ENCODE measurements at regions not wholly inside any gene's neighbourhood (a gene's known extent, or its start where the extent isn't known, plus 50 kb on each side); places are given as distances from the start of the nearest gene placed in this dataset.

DNA sequence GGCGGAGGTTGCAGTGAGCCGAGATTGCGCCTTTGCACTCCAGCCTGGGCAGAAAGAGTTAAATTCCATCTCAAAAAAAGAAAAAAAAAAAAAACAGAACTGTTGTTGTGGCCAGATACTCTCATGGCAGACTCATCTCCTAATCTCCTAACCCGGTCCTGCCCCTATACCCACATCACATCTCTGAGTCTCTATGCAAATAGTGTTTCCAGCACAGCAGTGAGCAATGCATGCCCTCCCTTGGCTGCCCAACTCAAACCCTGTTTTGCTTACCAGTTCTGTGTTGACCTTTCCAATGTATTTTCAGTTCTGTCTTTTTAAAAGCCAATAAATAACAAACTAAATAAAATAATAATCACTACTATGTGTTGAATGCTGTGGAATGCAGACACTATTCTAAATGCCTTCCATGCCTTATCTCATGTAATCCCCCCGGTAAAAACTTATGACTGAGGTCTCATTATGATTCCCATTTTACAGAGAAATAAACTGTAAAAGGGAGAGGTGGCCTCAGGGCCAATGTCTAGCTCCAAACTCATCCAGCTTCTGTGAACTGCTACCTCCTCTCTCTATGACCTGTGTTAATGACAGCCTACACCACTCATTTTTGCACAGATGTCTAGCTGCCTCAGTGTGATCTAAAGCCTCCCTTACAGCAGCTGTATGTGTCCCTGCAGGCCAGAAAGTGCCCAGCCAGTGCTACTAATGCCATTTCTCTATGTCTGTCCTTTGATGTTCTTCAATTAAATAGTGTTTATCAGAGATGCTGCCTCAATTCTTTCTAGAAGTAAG, 289.8 kb downstream of the HS3ST3B1 start:
- TF ChIP-seq, protein P1, sequence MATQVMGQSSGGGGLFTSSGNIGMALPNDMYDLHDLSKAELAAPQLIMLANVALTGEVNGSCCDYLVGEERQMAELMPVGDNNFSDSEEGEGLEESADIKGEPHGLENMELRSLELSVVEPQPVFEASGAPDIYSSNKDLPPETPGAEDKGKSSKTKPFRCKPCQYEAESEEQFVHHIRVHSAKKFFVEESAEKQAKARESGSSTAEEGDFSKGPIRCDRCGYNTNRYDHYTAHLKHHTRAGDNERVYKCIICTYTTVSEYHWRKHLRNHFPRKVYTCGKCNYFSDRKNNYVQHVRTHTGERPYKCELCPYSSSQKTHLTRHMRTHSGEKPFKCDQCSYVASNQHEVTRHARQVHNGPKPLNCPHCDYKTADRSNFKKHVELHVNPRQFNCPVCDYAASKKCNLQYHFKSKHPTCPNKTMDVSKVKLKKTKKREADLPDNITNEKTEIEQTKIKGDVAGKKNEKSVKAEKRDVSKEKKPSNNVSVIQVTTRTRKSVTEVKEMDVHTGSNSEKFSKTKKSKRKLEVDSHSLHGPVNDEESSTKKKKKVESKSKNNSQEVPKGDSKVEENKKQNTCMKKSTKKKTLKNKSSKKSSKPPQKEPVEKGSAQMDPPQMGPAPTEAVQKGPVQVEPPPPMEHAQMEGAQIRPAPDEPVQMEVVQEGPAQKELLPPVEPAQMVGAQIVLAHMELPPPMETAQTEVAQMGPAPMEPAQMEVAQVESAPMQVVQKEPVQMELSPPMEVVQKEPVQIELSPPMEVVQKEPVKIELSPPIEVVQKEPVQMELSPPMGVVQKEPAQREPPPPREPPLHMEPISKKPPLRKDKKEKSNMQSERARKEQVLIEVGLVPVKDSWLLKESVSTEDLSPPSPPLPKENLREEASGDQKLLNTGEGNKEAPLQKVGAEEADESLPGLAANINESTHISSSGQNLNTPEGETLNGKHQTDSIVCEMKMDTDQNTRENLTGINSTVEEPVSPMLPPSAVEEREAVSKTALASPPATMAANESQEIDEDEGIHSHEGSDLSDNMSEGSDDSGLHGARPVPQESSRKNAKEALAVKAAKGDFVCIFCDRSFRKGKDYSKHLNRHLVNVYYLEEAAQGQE (IDR thresholded peaks at IDR 0.05; ENCODE audit: low read depth), result no peak
- TF ChIP-seq, protein P2, sequence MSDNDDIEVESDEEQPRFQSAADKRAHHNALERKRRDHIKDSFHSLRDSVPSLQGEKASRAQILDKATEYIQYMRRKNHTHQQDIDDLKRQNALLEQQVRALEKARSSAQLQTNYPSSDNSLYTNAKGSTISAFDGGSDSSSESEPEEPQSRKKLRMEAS (IDR thresholded peaks at IDR 0.05), result no peak
- TF ChIP-seq RAD21 (IDR thresholded peaks at IDR 0.05; ENCODE audit: low read depth), result no peak
- no peak for TF ChIP-seq EGR1 (IDR thresholded peaks at IDR 0.05)
- TF ChIP-seq TCF12 (IDR thresholded peaks at IDR 0.05; ENCODE audit: low read depth), result no peak
- no peak for TF ChIP-seq CREB1 (IDR thresholded peaks at IDR 0.05; ENCODE audit: low read depth)
- no peak for TF ChIP-seq FOXM1 (IDR thresholded peaks at IDR 0.05; ENCODE audit: borderline replicate concordance, low read depth)
- TF ChIP-seq EP300 (IDR thresholded peaks at IDR 0.05; ENCODE audit: borderline replicate concordance), result no peak
- TF ChIP-seq TAF1 (IDR thresholded peaks at IDR 0.05; ENCODE audit: low read depth), result no peak
- no peak for TF ChIP-seq CEBPB (IDR thresholded peaks at IDR 0.05)
- TF ChIP-seq YY1 (IDR thresholded peaks at IDR 0.05; ENCODE audit: low read depth), result no peak
- no peak for TF ChIP-seq NFIC (IDR thresholded peaks at IDR 0.05)
- TF ChIP-seq, protein P3, sequence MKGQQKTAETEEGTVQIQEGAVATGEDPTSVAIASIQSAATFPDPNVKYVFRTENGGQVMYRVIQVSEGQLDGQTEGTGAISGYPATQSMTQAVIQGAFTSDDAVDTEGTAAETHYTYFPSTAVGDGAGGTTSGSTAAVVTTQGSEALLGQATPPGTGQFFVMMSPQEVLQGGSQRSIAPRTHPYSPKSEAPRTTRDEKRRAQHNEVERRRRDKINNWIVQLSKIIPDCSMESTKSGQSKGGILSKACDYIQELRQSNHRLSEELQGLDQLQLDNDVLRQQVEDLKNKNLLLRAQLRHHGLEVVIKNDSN (IDR thresholded peaks at IDR 0.05), result no peak
- no peak for TF ChIP-seq TEAD4 (IDR thresholded peaks at IDR 0.05)

All from Ishikawa (cell line).